Tibial nerve (tissue), 4 donors: ENCODE measurements at regions not wholly inside any gene's neighbourhood (a gene's known extent, or its start where the extent isn't known, plus 50 kb on each side); places are given as distances from the start of the nearest gene placed in this dataset.
A peak's percentile ranks its signal among the peaks of the same experiment; 100 is the strongest.

ENCODE experiments used
- DNase-seq, 2 donors: peaks; one replicate each; pipeline ENCODE4 v3.0.0-alpha.2; 2019; ENCODE audit warnings: low spot score in 2 of 2
- H3K27ac ChIP-seq, 4 donors: fragments of 200-600 bp; sonication (generic) in 3 of 4; one replicate each; pipeline ENCODE4 v1.5.1; 2017 to 2019; ENCODE audit warnings: mild to moderate bottlenecking in 1 of 4
- H3K27me3 ChIP-seq, 2 donors: fragments of 200-600 bp; sonication (generic) in 1 of 2; one replicate each; pipeline versions ENCODE4 v1.5.1 to v1.6.0; 2017 to 2019
- H3K36me3 ChIP-seq, 3 donors: fragments of 200-600 bp; sonication (generic); one replicate each; pipeline ENCODE4 v1.5.1; 2018 to 2019
- H3K4me1 ChIP-seq, 4 donors: fragments of 200-600 bp; sonication (generic) in 3 of 4; one replicate each; pipeline ENCODE4 v1.5.1; 2017 to 2019
- H3K4me3 ChIP-seq, 4 donors: fragments of 200-600 bp; sonication (generic) in 3 of 4; one replicate each; pipeline ENCODE4 v1.5.1; 2017 to 2019; ENCODE audit warnings: mild to moderate bottlenecking in 1 of 4, moderate library complexity in 1 of 4
- H3K9me3 ChIP-seq, 4 donors: fragments of 200-600 bp; sonication (generic) in 3 of 4; one replicate each; pipeline ENCODE4 v1.5.1; 2017 to 2019
- EP300 ChIP-seq, 2 donors: sonication (generic); formaldehyde crosslinking; IDR thresholded peaks; one replicate each; pipeline ENCODE4 v1.6.1; 2017; ENCODE audit warnings: antibody characterized with exemption in 2 of 2, mild to moderate bottlenecking in 1 of 2
- POLR2A ChIP-seq, 2 donors: fragments of 450-650 bp; IDR thresholded peaks; one replicate each; pipeline ENCODE4 v1.6.1; 2017; ENCODE audit warnings: antibody characterized with exemption in 2 of 2, mild to moderate bottlenecking in 2 of 2, moderate library complexity in 2 of 2
- WGBS, 2 donors: methylation state at CpG; one replicate each; pipeline ENCODE4 v1.1.5; 2018; 5-methylcytosine and 5-hydroxymethylcytosine counted together
- TF ChIP-seq, protein P1 (sequence below), 5 experiments: fragments of 200-600 bp in 3 of 5; fragments of 450-650 bp in 2 of 5; sonication (generic) in 3 of 5; IDR thresholded peaks; one replicate each; pipeline ENCODE4 v1.5.1; 2016 to 2019; ENCODE audit warnings: antibody characterized with exemption in 5 of 5, mild to moderate bottlenecking in 3 of 5, moderate library complexity in 2 of 5

GRCh38 chr5:159785656-159786055 is 130.6 kb upstream of the ADRA1B start:
- Histone ChIP-seq H3K27me3 (no peaks in the 10 kb centered on the region), H3K36me3 (no peaks in the 10 kb centered on the region), H3K4me3 (no peak overlapping the region), H3K9me3 (no peaks in the 10 kb centered on the region), H3K27ac (peak overlapping the region in 1 of 4 donors; percentile 80), H3K4me1 (peaks cover 0 to 33% (median 2%) of the 10 kb centered on the region in 4 donors)
- TF ChIP-seq EP300 (IDR thresholded peaks at IDR 0.05) (no peak), POLR2A (IDR thresholded peaks at IDR 0.05) (no peak)
- TF ChIP-seq, protein P1, sequence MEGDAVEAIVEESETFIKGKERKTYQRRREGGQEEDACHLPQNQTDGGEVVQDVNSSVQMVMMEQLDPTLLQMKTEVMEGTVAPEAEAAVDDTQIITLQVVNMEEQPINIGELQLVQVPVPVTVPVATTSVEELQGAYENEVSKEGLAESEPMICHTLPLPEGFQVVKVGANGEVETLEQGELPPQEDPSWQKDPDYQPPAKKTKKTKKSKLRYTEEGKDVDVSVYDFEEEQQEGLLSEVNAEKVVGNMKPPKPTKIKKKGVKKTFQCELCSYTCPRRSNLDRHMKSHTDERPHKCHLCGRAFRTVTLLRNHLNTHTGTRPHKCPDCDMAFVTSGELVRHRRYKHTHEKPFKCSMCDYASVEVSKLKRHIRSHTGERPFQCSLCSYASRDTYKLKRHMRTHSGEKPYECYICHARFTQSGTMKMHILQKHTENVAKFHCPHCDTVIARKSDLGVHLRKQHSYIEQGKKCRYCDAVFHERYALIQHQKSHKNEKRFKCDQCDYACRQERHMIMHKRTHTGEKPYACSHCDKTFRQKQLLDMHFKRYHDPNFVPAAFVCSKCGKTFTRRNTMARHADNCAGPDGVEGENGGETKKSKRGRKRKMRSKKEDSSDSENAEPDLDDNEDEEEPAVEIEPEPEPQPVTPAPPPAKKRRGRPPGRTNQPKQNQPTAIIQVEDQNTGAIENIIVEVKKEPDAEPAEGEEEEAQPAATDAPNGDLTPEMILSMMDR (IDR thresholded peaks at IDR 0.05): no peak
- WGBS, 2 donors: 53 to 60% methylated on average over 3 of the region's 3 CpGs
- DNase-seq: no peak

GRCh38 chr5:159786201-159786600 is 130.1 kb upstream of the ADRA1B start:
- no peak for DNase-seq
- Histone ChIP-seq H3K9me3 (no peaks in the 10 kb centered on the region), H3K27ac (peak overlapping the region in 1 of 4 donors; percentile 80), H3K4me1 (peaks cover 0 to 33% (median 2%) of the 10 kb centered on the region in 4 donors), H3K4me3 (no peak overlapping the region), H3K36me3 (no peaks in the 10 kb centered on the region), H3K27me3 (no peaks in the 10 kb centered on the region)
- WGBS, 2 donors: 81 to 89% methylated on average over 3 of the region's 3 CpGs
- TF ChIP-seq EP300 (IDR thresholded peaks at IDR 0.05): no peak
- TF ChIP-seq, protein P1 (IDR thresholded peaks at IDR 0.05): no peak
- TF ChIP-seq POLR2A (IDR thresholded peaks at IDR 0.05): no peak

DNA sequence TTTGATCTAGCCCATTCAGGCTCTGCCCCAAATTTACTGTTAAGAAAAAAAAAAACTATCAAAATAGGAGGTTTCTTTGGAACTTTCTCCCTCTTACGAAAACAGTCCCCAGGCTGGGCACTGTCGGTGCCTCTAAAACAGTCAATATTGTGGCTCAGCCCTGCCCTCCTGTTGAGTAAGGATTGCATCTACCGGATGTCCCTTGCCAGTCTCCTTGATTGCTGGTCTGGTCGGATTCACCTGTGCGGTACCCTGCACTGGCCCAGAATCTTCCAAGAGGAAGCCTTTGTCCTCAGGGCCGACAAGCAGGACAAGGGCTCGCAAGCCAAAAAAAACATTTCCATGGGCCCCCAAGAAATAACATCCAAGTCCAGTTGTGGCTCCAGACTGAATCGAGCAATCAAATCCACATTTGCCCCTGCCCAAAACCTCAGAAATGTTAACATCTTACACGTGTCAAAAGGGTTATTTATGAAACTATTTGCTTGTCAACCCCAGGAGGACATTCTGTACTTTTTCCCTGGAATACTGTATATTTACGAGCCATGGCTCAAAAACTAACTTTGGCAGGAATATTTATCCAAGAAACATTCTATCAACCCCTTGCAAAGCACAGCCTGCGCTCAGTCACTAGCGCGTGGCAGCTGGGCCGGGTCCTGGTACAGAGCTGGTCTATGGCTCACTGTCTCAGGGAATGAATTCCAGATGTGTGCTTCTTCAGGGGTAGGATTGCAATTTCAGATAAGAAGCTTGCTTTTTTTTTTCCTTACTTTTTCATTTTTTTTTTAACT is 129.2 kb upstream of the ADRA1B start:
- 62 to 63% methylated on average over 14 of the region's 14 CpGs for WGBS, 2 donors

DNA sequence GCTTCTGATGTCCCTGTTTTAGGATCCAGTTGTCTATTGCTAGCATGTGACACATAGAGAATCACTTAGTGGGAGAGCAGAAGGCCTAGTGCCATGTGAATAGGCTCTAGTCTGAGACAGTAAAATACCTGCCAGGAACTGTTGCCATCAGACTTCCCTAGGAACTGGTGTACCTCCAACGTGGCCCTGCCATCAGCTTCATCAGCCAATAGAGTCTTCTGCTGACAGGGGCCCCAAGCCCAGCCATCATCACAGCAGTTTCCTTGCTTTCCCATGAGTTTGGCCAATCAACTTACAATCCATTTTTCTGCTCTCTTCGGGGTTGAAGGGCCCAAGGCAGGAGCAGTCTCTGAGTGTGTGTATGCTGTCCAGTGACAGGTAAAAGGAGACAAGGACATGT is 128.4 kb upstream of the ADRA1B start:
- Histone ChIP-seq H3K4me3 (no peak overlapping the region), H3K27ac (peak overlapping the region in 3 of 4 donors; percentile 42 to 66 (median 62)), H3K4me1 (peaks cover 0 to 33% (median 2%) of the 10 kb centered on the region in 4 donors), H3K27me3 (no peaks in the 10 kb centered on the region), H3K36me3 (no peaks in the 10 kb centered on the region), H3K9me3 (no peaks in the 10 kb centered on the region)
- TF ChIP-seq EP300 (IDR thresholded peaks at IDR 0.05) (no peak), POLR2A (IDR thresholded peaks at IDR 0.05) (no peak)
- TF ChIP-seq, protein P1 (IDR thresholded peaks at IDR 0.05): no peak
- 59 to 68% methylated on average over 2 of the region's 2 CpGs for WGBS, 2 donors
- DNase-seq: no peak

More for the DNA sequence above, 129.2 kb upstream of the ADRA1B start:
- H3K9me3 ChIP-seq: no peaks in the 10 kb centered on the region
- no peak overlapping the region for H3K4me3 ChIP-seq
- TF ChIP-seq, protein P1 (IDR thresholded peaks at IDR 0.05): no peak
- TF ChIP-seq EP300 (IDR thresholded peaks at IDR 0.05): peak; percentile 76 to 92
- no peaks in the 10 kb centered on the region for H3K27me3 ChIP-seq
- peaks cover 0 to 33% (median 2%) of the 10 kb centered on the region in 4 donors for H3K4me1 ChIP-seq
- peak; percentile 61 to 76 for DNase-seq
- no peaks in the 10 kb centered on the region for H3K36me3 ChIP-seq
- H3K27ac ChIP-seq: peak overlapping the region in 2 of 4 donors; percentile 62 to 80

- Histone ChIP-seq H3K36me3 (no peaks in the 10 kb centered on the region), H3K27me3 (no peaks in the 10 kb centered on the region), H3K4me3 (no peak overlapping the region), H3K27ac (peak overlapping the region in 1 of 4 donors; percentile 66), H3K4me1 (peaks cover 0 to 33% (median 2%) of the 10 kb centered on the region in 4 donors), H3K9me3 (no peaks in the 10 kb centered on the region)
- WGBS, 2 donors: 47 to 50% methylated on average over 3 to 5 of the region's 5 CpGs
- TF ChIP-seq EP300 (IDR thresholded peaks at IDR 0.05) (no peak), POLR2A (IDR thresholded peaks at IDR 0.05) (no peak)
- TF ChIP-seq, protein P1 (IDR thresholded peaks at IDR 0.05): no peak
- DNase-seq: no peak
These were observed 127.4 kb upstream of the ADRA1B start for GRCh38 chr5:159788835-159789331.
